Mesendoderm (in vitro differentiated cells): ENCODE measurements at regions not wholly inside any gene's neighbourhood (a gene's known extent, or its start where the extent isn't known, plus 50 kb on each side); places are given as distances from the start of the nearest gene placed in this dataset.

ENCODE experiments used
- DNase-seq: peaks from one replicate; pipeline ENCODE4 v3.0.0; 2013
- H2AK5ac ChIP-seq: 2 replicates; pipeline ENCODE4 v1.6.1; 2013; ENCODE audit warnings: low read length, inconsistent platforms
- H2BK120ac ChIP-seq: 2 replicates; pipeline ENCODE4 v1.6.1; 2013; ENCODE audit warnings: low read depth, mild to moderate bottlenecking, low read length, moderate library complexity, mixed read lengths
- H2BK15ac ChIP-seq: replicated peaks from 2 replicates; pipeline ENCODE4 v1.6.1; 2013; ENCODE audit warnings: low read depth, mild to moderate bottlenecking, moderate library complexity
- H2BK5ac ChIP-seq: 2 replicates; pipeline ENCODE4 v1.6.1; 2013; ENCODE audit warnings: low read length, inconsistent platforms
- H3K18ac ChIP-seq: 2 replicates; pipeline ENCODE4 v1.6.1; 2013; ENCODE audit warnings: mild to moderate bottlenecking, low read length, mixed read lengths
- H3K23ac ChIP-seq: one replicate; pipeline ENCODE4 v1.6.1; 2013; ENCODE audit warnings: low read length
- H3K27ac ChIP-seq: 2 replicates; pipeline ENCODE4 v1.5.1; 2013; ENCODE audit warnings: low read depth, mild to moderate bottlenecking, inconsistent platforms, low read length, moderate library complexity
- H3K27me3 ChIP-seq: 2 replicates; pipeline ENCODE4 v1.6.1; 2013; ENCODE audit warnings: low read length, control low read depth, mild to moderate bottlenecking, inconsistent platforms; ENCODE audit not compliant: insufficient read depth, poor library complexity
- H3K36me3 ChIP-seq: 2 replicates; pipeline ENCODE4 v1.6.1; 2013; ENCODE audit warnings: low read length, inconsistent platforms; ENCODE audit not compliant: control insufficient read depth, insufficient read depth
- H3K4ac ChIP-seq: one replicate; pipeline ENCODE4 v1.6.1; 2013; ENCODE audit warnings: low read depth, mild to moderate bottlenecking, low read length, moderate library complexity
- H3K4me1 ChIP-seq: 2 replicates; pipeline ENCODE4 v1.6.1; 2013; ENCODE audit warnings: low read depth, low read length, inconsistent platforms; ENCODE audit not compliant: control insufficient read depth
- H3K4me2 ChIP-seq: 2 replicates; pipeline ENCODE4 v1.6.1; 2013; ENCODE audit warnings: low read length
- H3K4me3 ChIP-seq: 2 replicates; pipeline ENCODE4 v1.5.1; 2013; ENCODE audit warnings: mild to moderate bottlenecking, low read length
- H3K56ac ChIP-seq: one replicate; pipeline ENCODE4 v1.6.1; 2013; ENCODE audit warnings: low read length
- H3K79me1 ChIP-seq: 2 replicates; pipeline ENCODE4 v1.6.1; 2013; ENCODE audit warnings: low read length, inconsistent platforms
- H3K79me2 ChIP-seq: 2 replicates; pipeline ENCODE4 v1.6.1; 2013; ENCODE audit warnings: mild to moderate bottlenecking, low read length; ENCODE audit not compliant: control insufficient read depth, insufficient read depth
- H3K9ac ChIP-seq: 2 replicates; pipeline ENCODE4 v1.6.1; 2013; ENCODE audit warnings: low read length, inconsistent platforms
- H4K5ac ChIP-seq: one replicate; pipeline ENCODE4 v1.6.1; 2013; ENCODE audit warnings: low read length
- H4K8ac ChIP-seq: one replicate; pipeline ENCODE4 v1.6.1; 2013; ENCODE audit warnings: low read depth, mild to moderate bottlenecking, control low read depth, low read length, moderate library complexity
- WGBS: extraction: QIAGEN DNeasy Blood & Tissue Kit; methylation state at CpG from one replicate; pipeline ENCODE4 v1.1.7; 2013; ENCODE audit warnings: low lambda C conversion rate, missing lambda C conversion rate; ENCODE audit not compliant: insufficient coverage; ENCODE audit errors: extremely low coverage; 5-methylcytosine and 5-hydroxymethylcytosine counted together

GRCh38 chr3:66830301-66830700, 167.8 kb upstream of the KBTBD8 start:
- no peaks in the 10 kb centered on the region for H3K79me1 ChIP-seq
- no peak overlapping the region for H2AK5ac ChIP-seq
- H3K27ac ChIP-seq, result no peak overlapping the region
- H4K5ac ChIP-seq, result no peak overlapping the region
- no peak overlapping the region for H2BK15ac ChIP-seq
- H3K79me2 ChIP-seq, result no peaks in the 10 kb centered on the region
- no peak overlapping the region for H2BK5ac ChIP-seq
- H3K4me2 ChIP-seq, result no peak overlapping the region
- no peak overlapping the region for H3K23ac ChIP-seq
- DNase-seq, result no peak
- no peak overlapping the region for H4K8ac ChIP-seq
- H3K4me1 ChIP-seq, result no peaks in the 10 kb centered on the region
- no peaks in the 10 kb centered on the region for H3K36me3 ChIP-seq
- no peaks in the 10 kb centered on the region for H3K27me3 ChIP-seq
- no peak overlapping the region for H3K56ac ChIP-seq
- no peak overlapping the region for H3K18ac ChIP-seq
- H2BK120ac ChIP-seq, result no peak overlapping the region
- H3K4ac ChIP-seq, result no peak overlapping the region
- no peak overlapping the region for H3K4me3 ChIP-seq
- H3K9ac ChIP-seq, result no peak overlapping the region
- WGBS, result no CpG with 5 or more reads among the region's 3 CpGs

- Histone ChIP-seq H3K9ac (no peak overlapping the region), H3K18ac (no peak overlapping the region), H2AK5ac (no peak overlapping the region), H3K4ac (no peak overlapping the region), H3K27me3 (no peaks in the 10 kb centered on the region), H4K5ac (no peak overlapping the region), H3K56ac (no peak overlapping the region), H3K79me2 (no peaks in the 10 kb centered on the region), H4K8ac (no peak overlapping the region), H2BK15ac (no peak overlapping the region), H2BK120ac (no peak overlapping the region), H3K79me1 (no peaks in the 10 kb centered on the region), H3K4me2 (no peak overlapping the region), H3K23ac (no peak overlapping the region), H3K27ac (no peak overlapping the region), H3K4me3 (no peak overlapping the region), H3K36me3 (no peaks in the 10 kb centered on the region), H2BK5ac (no peak overlapping the region), H3K4me1 (no peaks in the 10 kb centered on the region)
- no CpG with 5 or more reads among the region's 1 CpG for WGBS
- DNase-seq, result no peak
These were observed 166.2 kb upstream of the KBTBD8 start for GRCh38 chr3:66831931-66832330.

GRCh38 chr3:66836363-66837152, 161.5 kb upstream of the KBTBD8 start:
- no CpG with 5 or more reads among the region's 5 CpGs for WGBS
- Histone ChIP-seq H4K5ac (no peak overlapping the region), H3K79me1 (no peaks in the 10 kb centered on the region), H3K36me3 (no peaks in the 10 kb centered on the region), H3K18ac (no peak overlapping the region), H3K27ac (no peak overlapping the region), H2BK15ac (no peak overlapping the region), H3K4ac (no peak overlapping the region), H3K4me3 (no peak overlapping the region), H2AK5ac (no peak overlapping the region), H3K4me2 (no peak overlapping the region), H3K79me2 (no peaks in the 10 kb centered on the region), H3K23ac (no peak overlapping the region), H2BK120ac (no peak overlapping the region), H3K9ac (no peak overlapping the region), H3K56ac (no peak overlapping the region), H2BK5ac (no peak overlapping the region), H3K27me3 (no peaks in the 10 kb centered on the region), H3K4me1 (no peaks in the 10 kb centered on the region), H4K8ac (no peak overlapping the region)
- no peak for DNase-seq

- no peak overlapping the region for H3K4ac ChIP-seq
- H3K18ac ChIP-seq, result no peak overlapping the region
- no CpG with 5 or more reads among the region's 8 CpGs for WGBS
These were observed 159.4 kb upstream of the KBTBD8 start for GRCh38 chr3:66838704-66839103.

GRCh38 chr3:66839508-66839907, 158.6 kb upstream of the KBTBD8 start:
- H3K9ac ChIP-seq, result no peak overlapping the region
- no peak overlapping the region for H4K8ac ChIP-seq
- no peak overlapping the region for H3K27ac ChIP-seq
- H2AK5ac ChIP-seq, result no peak overlapping the region
- H3K4me3 ChIP-seq, result no peak overlapping the region
- H3K79me1 ChIP-seq, result no peaks in the 10 kb centered on the region
- H3K79me2 ChIP-seq, result no peaks in the 10 kb centered on the region
- no peak overlapping the region for H2BK15ac ChIP-seq
- H2BK120ac ChIP-seq, result no peak overlapping the region
- DNase-seq, result no peak
- H3K56ac ChIP-seq, result no peak overlapping the region
- no peak overlapping the region for H3K4ac ChIP-seq
- no peak overlapping the region for H3K23ac ChIP-seq
- H3K4me2 ChIP-seq, result no peak overlapping the region
- no peak overlapping the region for H3K18ac ChIP-seq
- no CpG with 5 or more reads among the region's 6 CpGs for WGBS
- H2BK5ac ChIP-seq, result no peak overlapping the region
- no peaks in the 10 kb centered on the region for H3K4me1 ChIP-seq
- no peaks in the 10 kb centered on the region for H3K27me3 ChIP-seq
- H4K5ac ChIP-seq, result no peak overlapping the region
- no peaks in the 10 kb centered on the region for H3K36me3 ChIP-seq

More at GRCh38 chr3:66838704-66839103, 159.4 kb upstream of the KBTBD8 start:
- no peak for DNase-seq
- Histone ChIP-seq H2BK120ac (no peak overlapping the region), H2AK5ac (no peak overlapping the region), H3K79me1 (no peaks in the 10 kb centered on the region), H4K8ac (no peak overlapping the region), H3K27ac (no peak overlapping the region), H3K27me3 (no peaks in the 10 kb centered on the region), H3K4me1 (no peaks in the 10 kb centered on the region), H4K5ac (no peak overlapping the region), H3K9ac (no peak overlapping the region), H3K56ac (no peak overlapping the region), H2BK5ac (no peak overlapping the region), H3K23ac (no peak overlapping the region), H3K79me2 (no peaks in the 10 kb centered on the region), H2BK15ac (no peak overlapping the region), H3K4me3 (no peak overlapping the region), H3K36me3 (no peaks in the 10 kb centered on the region), H3K4me2 (no peak overlapping the region)
